Astrocyte (in vitro differentiated cells and primary cell): ENCODE measurements at regions not wholly inside any gene's neighbourhood (a gene's known extent, or its start where the extent isn't known, plus 50 kb on each side); places are given as distances from the start of the nearest gene placed in this dataset.

Experiments used
- EZH2 ChIP-seq: IDR thresholded peaks from 2 replicates; pipeline ENCODE4 v1.6.1; 2012; ENCODE audit warnings: mild to moderate bottlenecking, low read length, inconsistent platforms; ENCODE audit not compliant: insufficient read depth
- TF ChIP-seq, protein P1 (sequence below): IDR thresholded peaks from 2 replicates; pipeline ENCODE4 v1.5.1; 2011; ENCODE audit warnings: low read depth, mild to moderate bottlenecking, inconsistent platforms, low read length, moderate library complexity; ENCODE audit not compliant: insufficient read depth

- TF ChIP-seq, protein P1, sequence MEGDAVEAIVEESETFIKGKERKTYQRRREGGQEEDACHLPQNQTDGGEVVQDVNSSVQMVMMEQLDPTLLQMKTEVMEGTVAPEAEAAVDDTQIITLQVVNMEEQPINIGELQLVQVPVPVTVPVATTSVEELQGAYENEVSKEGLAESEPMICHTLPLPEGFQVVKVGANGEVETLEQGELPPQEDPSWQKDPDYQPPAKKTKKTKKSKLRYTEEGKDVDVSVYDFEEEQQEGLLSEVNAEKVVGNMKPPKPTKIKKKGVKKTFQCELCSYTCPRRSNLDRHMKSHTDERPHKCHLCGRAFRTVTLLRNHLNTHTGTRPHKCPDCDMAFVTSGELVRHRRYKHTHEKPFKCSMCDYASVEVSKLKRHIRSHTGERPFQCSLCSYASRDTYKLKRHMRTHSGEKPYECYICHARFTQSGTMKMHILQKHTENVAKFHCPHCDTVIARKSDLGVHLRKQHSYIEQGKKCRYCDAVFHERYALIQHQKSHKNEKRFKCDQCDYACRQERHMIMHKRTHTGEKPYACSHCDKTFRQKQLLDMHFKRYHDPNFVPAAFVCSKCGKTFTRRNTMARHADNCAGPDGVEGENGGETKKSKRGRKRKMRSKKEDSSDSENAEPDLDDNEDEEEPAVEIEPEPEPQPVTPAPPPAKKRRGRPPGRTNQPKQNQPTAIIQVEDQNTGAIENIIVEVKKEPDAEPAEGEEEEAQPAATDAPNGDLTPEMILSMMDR: no peak
- no peak for TF ChIP-seq EZH2
Measured at GRCh38 chr1:239993366-239993765, 98.3 kb upstream of the FMN2 start.
